WERI-Rb-1 (cell line): ENCODE measurements at regions not wholly inside any gene's neighbourhood (a gene's known extent, or its start where the extent isn't known, plus 50 kb on each side); places are given as distances from the start of the nearest gene placed in this dataset.

Experiments
- DNase-seq: peaks from one replicate; pipeline ENCODE4 v3.0.0-alpha.2; 2020
- H3K27ac ChIP-seq: fragments of 250-450 bp; sonication (Bioruptor Pico); 2 replicates; pipeline ENCODE4 v1.5.1; 2020; ENCODE audit warnings: mild to moderate bottlenecking, moderate library complexity
- H3K27me3 ChIP-seq: fragments of 250-450 bp; sonication (Bioruptor Pico); 2 replicates; pipeline ENCODE4 v1.5.1; 2021; ENCODE audit warnings: mild to moderate bottlenecking, low read depth, moderate library complexity; ENCODE audit not compliant: insufficient read depth, severe bottlenecking
- H3K36me3 ChIP-seq: fragments of 250-450 bp; sonication (Bioruptor Pico); 2 replicates; pipeline ENCODE4 v1.5.1; 2020; ENCODE audit warnings: mild to moderate bottlenecking, moderate library complexity
- H3K4me3 ChIP-seq: 2 replicates; pipeline ENCODE4 v1.5.1; 2011; ENCODE audit warnings: low read depth, mild to moderate bottlenecking, control low read depth, low read length
- H3K9me3 ChIP-seq: fragments of 250-450 bp; sonication (Bioruptor Pico); 2 replicates; pipeline ENCODE4 v1.5.1; 2021; ENCODE audit warnings: mild to moderate bottlenecking, moderate library complexity; ENCODE audit not compliant: severe bottlenecking
- CTCF ChIP-seq: IDR thresholded peaks from 2 replicates; pipeline ENCODE4 v1.5.1; 2011; ENCODE audit warnings: low read depth, mild to moderate bottlenecking, control low read depth, inconsistent platforms, low read length

DNA sequence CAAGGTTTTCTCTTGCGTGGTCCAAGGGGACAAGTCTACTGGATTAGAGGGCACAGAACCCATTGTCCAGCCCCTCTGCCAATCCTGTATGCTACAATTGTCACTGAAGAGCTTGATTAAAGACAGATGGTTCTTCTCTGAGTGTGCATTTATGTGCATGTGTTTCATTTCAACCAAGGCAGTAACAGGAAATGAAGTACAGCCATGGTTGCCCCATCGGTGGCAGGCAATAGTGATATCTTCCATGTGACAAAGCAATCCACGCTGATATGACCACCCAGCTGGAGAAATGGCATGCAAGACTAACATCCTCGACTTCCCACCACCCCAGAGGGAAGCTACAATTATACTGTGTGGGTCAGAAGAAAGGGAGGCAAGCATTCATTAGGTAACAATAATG, 85.5 kb downstream of the UNC5CL start:
- DNase-seq: no peak
- TF ChIP-seq CTCF: no peak

GRCh38 chr6:40950986-40951698, 87.9 kb downstream of the UNC5CL start:
- Histone ChIP-seq H3K4me3 (no peak overlapping the region), H3K36me3 (no peaks in the 10 kb centered on the region), H3K27me3 (peaks cover 9% of the 10 kb centered on the region), H3K9me3 (no peaks in the 10 kb centered on the region), H3K27ac (no peak overlapping the region)
- TF ChIP-seq CTCF: no peak
- no peak for DNase-seq

More for the DNA sequence above, 85.5 kb downstream of the UNC5CL start:
- no peaks in the 10 kb centered on the region for H3K36me3 ChIP-seq
- H3K4me3 ChIP-seq: no peak overlapping the region
- H3K27me3 ChIP-seq: peaks cover 12% of the 10 kb centered on the region
- no peaks in the 10 kb centered on the region for H3K9me3 ChIP-seq
- no peak overlapping the region for H3K27ac ChIP-seq

DNA sequence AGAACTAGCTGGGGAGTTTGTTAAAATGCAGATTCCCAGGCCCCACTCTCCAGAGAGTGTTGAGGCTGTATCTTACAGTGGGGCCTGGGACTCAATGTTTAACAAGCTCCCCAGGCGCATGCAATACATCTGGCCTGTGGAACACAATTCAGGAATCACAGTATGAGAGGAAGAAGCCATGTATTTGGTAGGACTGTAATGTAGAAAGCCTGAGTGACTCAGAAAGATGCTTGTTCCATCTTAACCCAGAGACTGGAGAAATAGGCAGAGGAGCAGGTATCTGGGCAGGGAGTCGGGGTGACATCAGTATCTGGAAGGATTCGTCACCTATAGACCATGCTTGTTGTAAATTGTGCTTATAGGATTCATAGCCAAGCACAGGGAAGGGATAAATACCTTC, 90.5 kb downstream of the UNC5CL start:
- H3K4me3 ChIP-seq: no peak overlapping the region
- H3K36me3 ChIP-seq: no peaks in the 10 kb centered on the region
- H3K9me3 ChIP-seq: no peaks in the 10 kb centered on the region
- peaks cover 5% of the 10 kb centered on the region for H3K27me3 ChIP-seq
- DNase-seq: no peak
- TF ChIP-seq CTCF: no peak
- H3K27ac ChIP-seq: no peak overlapping the region

- no peak for DNase-seq
- Histone ChIP-seq H3K9me3 (no peaks in the 10 kb centered on the region), H3K36me3 (no peaks in the 10 kb centered on the region), H3K27ac (no peak overlapping the region), H3K4me3 (no peak overlapping the region), H3K27me3 (peaks cover 5% of the 10 kb centered on the region)
- TF ChIP-seq CTCF: no peak
These were observed 91.0 kb downstream of the UNC5CL start for GRCh38 chr6:40947876-40948526.

GRCh38 chr6:40946738-40947301, 92.2 kb downstream of the UNC5CL start:
- Histone ChIP-seq H3K9me3 (peaks cover 3% of the 10 kb centered on the region), H3K4me3 (no peak overlapping the region), H3K27ac (no peak overlapping the region), H3K36me3 (no peaks in the 10 kb centered on the region), H3K27me3 (peaks cover 5% of the 10 kb centered on the region)
- no peak for DNase-seq
- TF ChIP-seq CTCF: no peak
